GM12801 (cell line): ENCODE measurements at regions not wholly inside any gene's neighbourhood (a gene's known extent, or its start where the extent isn't known, plus 50 kb on each side); places are given as distances from the start of the nearest gene placed in this dataset.

Experiments used
- CTCF ChIP-seq: IDR thresholded peaks from one replicate; pipeline ENCODE4 v1.5.1; 2011; ENCODE audit warnings: control low read depth; ENCODE audit not compliant: insufficient read length; ENCODE audit errors: extremely low read depth

- TF ChIP-seq CTCF = no peak
Measured at GRCh38 chr1:209311770-209312169, 271.7 kb upstream of the CAMK1G start.

- no peak for TF ChIP-seq CTCF
Measured at GRCh38 chr1:209316929-209317328, 266.6 kb upstream of the CAMK1G start.

- no peak for TF ChIP-seq CTCF
Measured at GRCh38 chr1:209318181-209319056, 265.1 kb upstream of the CAMK1G start.

GRCh38 chr1:209319057-209319432 is 264.5 kb upstream of the CAMK1G start:
- TF ChIP-seq CTCF = no peak

- no peak for TF ChIP-seq CTCF
Measured at GRCh38 chr1:209319549-209319948, 264.0 kb upstream of the CAMK1G start.

GRCh38 chr1:209323743-209324142 is 259.8 kb upstream of the CAMK1G start:
- no peak for TF ChIP-seq CTCF

- TF ChIP-seq CTCF = no peak
Measured at GRCh38 chr1:209324901-209325871, 258.3 kb upstream of the CAMK1G start.
